PC-9 (cell line): ENCODE measurements at regions not wholly inside any gene's neighbourhood (a gene's known extent, or its start where the extent isn't known, plus 50 kb on each side); places are given as distances from the start of the nearest gene placed in this dataset.

ENCODE experiments used
- BruUV-seq: library from RNA; stranded (reverse); fragments of 400-500 nt; replicated peaks from 2 replicates; lab custom pipeline; 2021; lab: Mats Ljungman, UMichigan
- CTCF ChIA-PET: fragments of 300-600 bp; sonication (Branson Sonifier 250); formaldehyde crosslinking; loops from one replicate; lab custom pipeline; 2022; ENCODE audit warnings: antibody characterized with exemption; lab: Charles Lee
- POLR2A ChIA-PET: fragments of 300-600 bp; sonication (Branson Sonifier 250); formaldehyde crosslinking; loops from one replicate; lab custom pipeline; 2022; ENCODE audit warnings: antibody characterized with exemption; ENCODE audit not compliant: unreplicated experiment; lab: Charles Lee
- DNase-seq, 2 experiments: peaks; one replicate each; pipeline versions ENCODE4 v3.0.0 to v3.0.0-alpha.2; 2015 to 2022; ENCODE audit warnings: mixed read lengths in 1 of 2
- H2AFZ ChIP-seq: fragments of 200-600 bp; sonication (generic); 2 replicates; pipeline ENCODE4 v1.8.1; 2017; ENCODE audit warnings: antibody characterized with exemption
- H3F3A ChIP-seq: fragments of 200-600 bp; sonication (generic); 2 replicates; pipeline ENCODE4 v1.8.1; 2017; ENCODE audit warnings: antibody characterized with exemption, mild to moderate bottlenecking, low read depth; ENCODE audit not compliant: insufficient read depth
- H3K27ac ChIP-seq: fragments of 200-600 bp; sonication (generic); 2 replicates; pipeline ENCODE4 v1.6.1; 2016; ENCODE audit warnings: mixed run types
- H3K27me3 ChIP-seq: fragments of 200-600 bp; sonication (generic); 2 replicates; pipeline ENCODE4 v1.6.1; 2016; ENCODE audit warnings: low read depth, mixed run types; ENCODE audit not compliant: insufficient read depth
- H3K36me3 ChIP-seq: fragments of 200-600 bp; sonication (generic); 2 replicates; pipeline ENCODE4 v1.6.1; 2016; ENCODE audit warnings: low read depth, mixed run types
- H3K4me1 ChIP-seq: fragments of 200-600 bp; sonication (generic); replicated peaks from 2 replicates; pipeline ENCODE4 v1.6.1; 2016; ENCODE audit warnings: mixed run types; ENCODE audit not compliant: insufficient read depth
- H3K4me2 ChIP-seq: fragments of 200-600 bp; sonication (generic); 2 replicates; pipeline ENCODE4 v1.6.1; 2017; ENCODE audit warnings: mixed run types
- H3K4me3 ChIP-seq: fragments of 200-600 bp; sonication (generic); 2 replicates; pipeline ENCODE4 v1.6.1; 2016; ENCODE audit warnings: mixed run types
- H3K79me2 ChIP-seq: fragments of 200-600 bp; sonication (generic); 2 replicates; pipeline ENCODE4 v1.6.1; 2017; ENCODE audit warnings: low read depth, mixed run types
- H3K9me2 ChIP-seq: fragments of 200-600 bp; sonication (generic); 2 replicates; pipeline ENCODE4 v1.8.1; 2017; ENCODE audit warnings: mild to moderate bottlenecking; ENCODE audit not compliant: insufficient read depth
- H3K9me3 ChIP-seq: fragments of 200-600 bp; sonication (generic); 2 replicates; pipeline ENCODE4 v1.8.1; 2016; ENCODE audit warnings: low read depth; ENCODE audit not compliant: insufficient read depth
- H4K20me1 ChIP-seq: fragments of 200-600 bp; sonication (generic); 2 replicates; pipeline ENCODE4 v1.8.1; 2017; ENCODE audit not compliant: insufficient read depth
- EZH2 ChIP-seq: fragments of 200-600 bp; sonication (generic); IDR thresholded peaks from 2 replicates; pipeline ENCODE4 v1.8.0; 2017; ENCODE audit warnings: antibody characterized with exemption, low read depth
- intact Hi-C: fragments of 100-400 bp; cut with micrococcal nuclease; formaldehyde crosslinking; loops from one replicate; pipeline ENCODE4 v1.10.0; 2022; ENCODE audit not compliant: unreplicated experiment
- TF ChIP-seq, protein P1 (sequence below): fragments of 200-600 bp; sonication (generic); conservative IDR thresholded peaks from 2 replicates; pipeline ENCODE4 v1.6.1; 2017; ENCODE audit warnings: mixed run types, antibody characterized with exemption, mild to moderate bottlenecking, moderate library complexity

DNA sequence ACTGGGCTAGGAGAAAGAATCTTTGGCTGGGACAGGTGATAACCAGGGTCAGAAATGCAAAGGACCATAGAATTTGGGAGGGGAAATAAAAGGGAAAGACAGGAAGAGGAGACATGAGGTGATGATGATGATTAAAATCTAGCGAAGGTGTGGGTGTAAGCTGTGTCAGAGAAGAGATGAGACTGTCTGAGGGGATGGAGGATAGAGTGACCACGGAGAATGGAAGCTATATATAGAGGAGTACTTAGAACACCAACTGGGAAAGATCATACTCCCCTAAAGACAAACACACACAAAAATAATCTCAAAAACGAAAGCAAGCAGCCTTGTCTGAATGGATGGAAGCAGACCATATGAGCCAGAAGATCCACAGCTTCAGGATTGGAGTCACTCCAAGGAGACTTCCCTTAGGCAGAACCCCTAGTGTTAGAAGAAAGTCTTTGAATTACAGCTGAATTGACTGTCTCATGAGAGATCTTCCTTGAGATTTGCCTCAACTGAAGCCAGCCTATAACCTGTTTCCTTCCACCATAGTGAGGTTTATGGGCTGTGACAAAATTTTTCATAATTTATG lies 115.2 kb upstream of the DAZL start:
- H3K79me2 ChIP-seq: no peaks in the 10 kb centered on the region
- H2AFZ ChIP-seq: peak overlapping the region; percentile 46; the same call in 1 of the 2 replicates
- POLR2A ChIA-PET: no interaction called here
- no peaks in the 10 kb centered on the region for H3K9me2 ChIP-seq
- DNase-seq: no peak
- intact Hi-C loops: no loop called here
- no peaks in the 10 kb centered on the region for H4K20me1 ChIP-seq
- H3K36me3 ChIP-seq: no peaks in the 10 kb centered on the region
- CTCF ChIA-PET: no interaction called here
- TF ChIP-seq, protein P1, sequence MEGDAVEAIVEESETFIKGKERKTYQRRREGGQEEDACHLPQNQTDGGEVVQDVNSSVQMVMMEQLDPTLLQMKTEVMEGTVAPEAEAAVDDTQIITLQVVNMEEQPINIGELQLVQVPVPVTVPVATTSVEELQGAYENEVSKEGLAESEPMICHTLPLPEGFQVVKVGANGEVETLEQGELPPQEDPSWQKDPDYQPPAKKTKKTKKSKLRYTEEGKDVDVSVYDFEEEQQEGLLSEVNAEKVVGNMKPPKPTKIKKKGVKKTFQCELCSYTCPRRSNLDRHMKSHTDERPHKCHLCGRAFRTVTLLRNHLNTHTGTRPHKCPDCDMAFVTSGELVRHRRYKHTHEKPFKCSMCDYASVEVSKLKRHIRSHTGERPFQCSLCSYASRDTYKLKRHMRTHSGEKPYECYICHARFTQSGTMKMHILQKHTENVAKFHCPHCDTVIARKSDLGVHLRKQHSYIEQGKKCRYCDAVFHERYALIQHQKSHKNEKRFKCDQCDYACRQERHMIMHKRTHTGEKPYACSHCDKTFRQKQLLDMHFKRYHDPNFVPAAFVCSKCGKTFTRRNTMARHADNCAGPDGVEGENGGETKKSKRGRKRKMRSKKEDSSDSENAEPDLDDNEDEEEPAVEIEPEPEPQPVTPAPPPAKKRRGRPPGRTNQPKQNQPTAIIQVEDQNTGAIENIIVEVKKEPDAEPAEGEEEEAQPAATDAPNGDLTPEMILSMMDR: no peak
- TF ChIP-seq EZH2: no peak
- no peak overlapping the region for H3K27ac ChIP-seq
- no peak overlapping the region for H3K4me2 ChIP-seq
- no peaks in the 10 kb centered on the region for H3K4me1 ChIP-seq
- peaks cover 6% of the 10 kb centered on the region for H3K9me3 ChIP-seq
- no peak overlapping the region for H3K4me3 ChIP-seq
- no TSS peak for BruUV-seq
- H3K27me3 ChIP-seq: no peaks in the 10 kb centered on the region
- no peaks in the 10 kb centered on the region for H3F3A ChIP-seq

DNA sequence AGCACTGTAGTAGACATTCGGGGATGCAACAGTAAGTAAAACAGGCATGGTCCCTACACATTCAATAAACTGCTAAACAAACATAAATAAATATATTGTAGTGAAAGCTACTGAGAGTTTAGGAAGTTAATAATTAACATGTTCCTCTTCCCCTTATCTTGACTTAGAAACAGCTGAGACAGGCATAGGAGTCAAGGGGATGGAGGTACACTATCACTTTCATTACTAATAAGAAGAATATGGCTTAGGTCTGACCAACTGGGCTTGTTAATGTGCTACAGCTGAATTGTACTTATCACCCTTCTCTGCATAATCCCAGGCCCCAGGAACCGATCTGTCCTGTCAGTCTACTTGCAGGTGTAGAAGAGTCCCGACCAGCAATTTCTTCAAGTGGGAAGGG lies 116.3 kb upstream of the DAZL start:
- Histone ChIP-seq H3K4me3 (no peak overlapping the region), H3K27me3 (no peaks in the 10 kb centered on the region), H3K9me2 (no peaks in the 10 kb centered on the region), H3F3A (no peaks in the 10 kb centered on the region), H2AFZ (no peak overlapping the region), H4K20me1 (no peaks in the 10 kb centered on the region), H3K79me2 (no peaks in the 10 kb centered on the region), H3K27ac (no peak overlapping the region), H3K9me3 (peaks cover 15% of the 10 kb centered on the region), H3K4me1 (no peaks in the 10 kb centered on the region), H3K4me2 (no peak overlapping the region), H3K36me3 (no peaks in the 10 kb centered on the region)
- POLR2A ChIA-PET: no interaction called here
- intact Hi-C loops: no loop called here
- TF ChIP-seq, protein P1: no peak
- TF ChIP-seq EZH2: no peak
- BruUV-seq: no TSS peak
- no peak for DNase-seq
- CTCF ChIA-PET: no interaction called here

DNA sequence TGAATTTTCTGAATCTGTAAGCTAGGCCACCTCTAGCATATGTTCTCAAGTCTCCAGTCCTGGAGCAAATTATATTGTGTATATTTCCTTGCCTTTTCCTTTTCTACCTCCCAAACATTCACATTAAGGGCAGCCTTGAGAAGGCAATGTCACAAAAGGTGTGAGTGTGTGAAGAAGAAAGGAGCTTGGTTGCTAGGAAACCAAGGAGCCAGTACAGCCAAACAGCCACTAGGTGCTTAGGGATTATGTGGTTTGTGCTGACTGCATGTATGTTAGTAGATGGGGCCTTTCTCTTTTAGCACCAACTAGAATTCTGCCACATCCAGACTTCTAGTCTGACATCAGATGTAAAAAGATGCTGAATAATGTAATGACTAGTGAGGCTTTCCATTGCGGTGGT lies 118.8 kb upstream of the DAZL start:
- H2AFZ ChIP-seq: no peak overlapping the region
- H4K20me1 ChIP-seq: no peaks in the 10 kb centered on the region
- no peaks in the 10 kb centered on the region for H3K79me2 ChIP-seq
- no peak overlapping the region for H3K4me3 ChIP-seq
- DNase-seq: no peak
- peaks cover 12% of the 10 kb centered on the region; the same call in 1 of the 2 replicates for H3F3A ChIP-seq
- intact Hi-C loops: no loop called here
- no peak overlapping the region for H3K27ac ChIP-seq
- H3K4me2 ChIP-seq: no peak overlapping the region
- ChIA-PET POLR2A (interaction anchor here (0.6 kb wide), 1 partner anchor 104 kb away, joined by 8 read pairs; no protein-coding TSS in a partner anchor), CTCF (no interaction called here)
- no peaks in the 10 kb centered on the region for H3K27me3 ChIP-seq
- no peak for TF ChIP-seq EZH2
- TF ChIP-seq, protein P1: no peak
- H3K9me2 ChIP-seq: no peaks in the 10 kb centered on the region
- H3K36me3 ChIP-seq: no peaks in the 10 kb centered on the region
- BruUV-seq: no TSS peak
- H3K4me1 ChIP-seq: peaks cover 20% of the 10 kb centered on the region
- peaks cover 21% of the 10 kb centered on the region for H3K9me3 ChIP-seq
